Smooth muscle cell (in vitro differentiated cells): ENCODE measurements at regions not wholly inside any gene's neighbourhood (a gene's known extent, or its start where the extent isn't known, plus 50 kb on each side); places are given as distances from the start of the nearest gene placed in this dataset.

Experiments used
- DNase-seq: peaks from one replicate; lab custom pipeline; 2025; ENCODE audit not compliant: unreplicated experiment; lab: John Stamatoyannopoulos, UW
- H2AFZ ChIP-seq: fragments of 200-600 bp; sonication (generic); 2 replicates; pipeline ENCODE4 v1.6.0; 2016; ENCODE audit warnings: antibody characterized with exemption, low read depth, mild to moderate bottlenecking
- H3F3A ChIP-seq: fragments of 200-600 bp; sonication (generic); 2 replicates; pipeline ENCODE4 v1.6.0; 2017; ENCODE audit warnings: antibody characterized with exemption, low read depth
- H3K27ac ChIP-seq: fragments of 200-600 bp; sonication (generic); 2 replicates; pipeline ENCODE4 v1.5.1; 2016; ENCODE audit warnings: low read depth, mild to moderate bottlenecking
- H3K27me3 ChIP-seq: fragments of 200-600 bp; sonication (generic); 2 replicates; pipeline ENCODE4 v1.6.1; 2016; ENCODE audit warnings: low read depth, mild to moderate bottlenecking
- H3K36me3 ChIP-seq: fragments of 200-600 bp; sonication (generic); 2 replicates; pipeline ENCODE4 v1.5.1; 2016; ENCODE audit warnings: low read depth
- H3K4me1 ChIP-seq: fragments of 200-600 bp; sonication (generic); 2 replicates; pipeline ENCODE4 v1.5.1; 2016; ENCODE audit warnings: low read depth
- H3K4me2 ChIP-seq: fragments of 200-600 bp; sonication (generic); 2 replicates; pipeline ENCODE4 v1.6.0; 2016; ENCODE audit warnings: mild to moderate bottlenecking
- H3K4me3 ChIP-seq: fragments of 200-600 bp; sonication (generic); 2 replicates; pipeline ENCODE4 v1.5.1; 2016; ENCODE audit warnings: mild to moderate bottlenecking
- H3K79me2 ChIP-seq: fragments of 200-600 bp; sonication (generic); 2 replicates; pipeline ENCODE4 v1.6.0; 2016; ENCODE audit warnings: low read depth, mild to moderate bottlenecking
- H3K9ac ChIP-seq: fragments of 200-600 bp; sonication (generic); 2 replicates; pipeline ENCODE4 v1.6.0; 2016; ENCODE audit warnings: low read depth
- H3K9me3 ChIP-seq: fragments of 200-600 bp; sonication (generic); replicated peaks from 2 replicates; pipeline ENCODE4 v1.5.1; 2016; ENCODE audit warnings: low read depth
- H4K20me1 ChIP-seq: fragments of 200-600 bp; sonication (generic); 2 replicates; pipeline ENCODE4 v1.6.0; 2016; ENCODE audit warnings: low read depth
- WGBS: methylation state at CpG from one replicate; pipeline ENCODE4 v1.1.7; 2016; ENCODE audit warnings: low lambda C conversion rate; 5-methylcytosine and 5-hydroxymethylcytosine counted together
- TF ChIP-seq, protein P1 (sequence below): fragments of 200-600 bp; sonication (generic); IDR thresholded peaks from 2 replicates; pipeline ENCODE4 v1.5.1; 2017; ENCODE audit warnings: borderline replicate concordance, mild to moderate bottlenecking, antibody characterized with exemption; ENCODE audit not compliant: insufficient read depth, poor library complexity, severe bottlenecking

- Histone ChIP-seq H3F3A (no peaks in the 10 kb centered on the region), H3K27ac (no peak overlapping the region), H3K9ac (no peak overlapping the region), H3K4me1 (no peaks in the 10 kb centered on the region), H3K27me3 (no peaks in the 10 kb centered on the region), H3K4me2 (no peak overlapping the region), H3K79me2 (no peaks in the 10 kb centered on the region), H2AFZ (no peak overlapping the region), H3K36me3 (no peaks in the 10 kb centered on the region), H4K20me1 (no peaks in the 10 kb centered on the region), H3K4me3 (no peak overlapping the region), H3K9me3 (no peaks in the 10 kb centered on the region)
- WGBS = 94% methylated on average over 7 of the region's 7 CpGs
- TF ChIP-seq, protein P1, sequence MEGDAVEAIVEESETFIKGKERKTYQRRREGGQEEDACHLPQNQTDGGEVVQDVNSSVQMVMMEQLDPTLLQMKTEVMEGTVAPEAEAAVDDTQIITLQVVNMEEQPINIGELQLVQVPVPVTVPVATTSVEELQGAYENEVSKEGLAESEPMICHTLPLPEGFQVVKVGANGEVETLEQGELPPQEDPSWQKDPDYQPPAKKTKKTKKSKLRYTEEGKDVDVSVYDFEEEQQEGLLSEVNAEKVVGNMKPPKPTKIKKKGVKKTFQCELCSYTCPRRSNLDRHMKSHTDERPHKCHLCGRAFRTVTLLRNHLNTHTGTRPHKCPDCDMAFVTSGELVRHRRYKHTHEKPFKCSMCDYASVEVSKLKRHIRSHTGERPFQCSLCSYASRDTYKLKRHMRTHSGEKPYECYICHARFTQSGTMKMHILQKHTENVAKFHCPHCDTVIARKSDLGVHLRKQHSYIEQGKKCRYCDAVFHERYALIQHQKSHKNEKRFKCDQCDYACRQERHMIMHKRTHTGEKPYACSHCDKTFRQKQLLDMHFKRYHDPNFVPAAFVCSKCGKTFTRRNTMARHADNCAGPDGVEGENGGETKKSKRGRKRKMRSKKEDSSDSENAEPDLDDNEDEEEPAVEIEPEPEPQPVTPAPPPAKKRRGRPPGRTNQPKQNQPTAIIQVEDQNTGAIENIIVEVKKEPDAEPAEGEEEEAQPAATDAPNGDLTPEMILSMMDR = no peak
- DNase-seq = no peak
Measured at GRCh38 chr4:144582105-144582850, 63.7 kb upstream of the HHIP start.

GRCh38 chr4:144582975-144583374 is 63.0 kb upstream of the HHIP start:
- Histone ChIP-seq H3K79me2 (no peaks in the 10 kb centered on the region), H4K20me1 (no peaks in the 10 kb centered on the region), H3K9me3 (no peaks in the 10 kb centered on the region), H3K4me1 (no peaks in the 10 kb centered on the region), H3K4me3 (no peak overlapping the region), H3K36me3 (no peaks in the 10 kb centered on the region), H3K27me3 (no peaks in the 10 kb centered on the region), H3K27ac (no peak overlapping the region), H3F3A (no peaks in the 10 kb centered on the region), H2AFZ (no peak overlapping the region), H3K9ac (no peak overlapping the region), H3K4me2 (no peak overlapping the region)
- DNase-seq = no peak
- 86% methylated on average over 3 of the region's 3 CpGs for WGBS
- TF ChIP-seq, protein P1 = no peak

GRCh38 chr4:144583658-144584057 is 62.3 kb upstream of the HHIP start:
- H3K79me2 ChIP-seq = no peaks in the 10 kb centered on the region
- no peaks in the 10 kb centered on the region for H3K36me3 ChIP-seq
- DNase-seq = no peak
- H3K4me2 ChIP-seq = no peak overlapping the region
- no peak overlapping the region for H3K4me3 ChIP-seq
- H3K9me3 ChIP-seq = no peaks in the 10 kb centered on the region
- no peak overlapping the region for H3K27ac ChIP-seq
- H3F3A ChIP-seq = no peaks in the 10 kb centered on the region
- TF ChIP-seq, protein P1 = no peak
- no peak overlapping the region for H2AFZ ChIP-seq
- no peak overlapping the region for H3K9ac ChIP-seq
- H3K4me1 ChIP-seq = no peaks in the 10 kb centered on the region
- H4K20me1 ChIP-seq = no peaks in the 10 kb centered on the region
- H3K27me3 ChIP-seq = no peaks in the 10 kb centered on the region

DNA sequence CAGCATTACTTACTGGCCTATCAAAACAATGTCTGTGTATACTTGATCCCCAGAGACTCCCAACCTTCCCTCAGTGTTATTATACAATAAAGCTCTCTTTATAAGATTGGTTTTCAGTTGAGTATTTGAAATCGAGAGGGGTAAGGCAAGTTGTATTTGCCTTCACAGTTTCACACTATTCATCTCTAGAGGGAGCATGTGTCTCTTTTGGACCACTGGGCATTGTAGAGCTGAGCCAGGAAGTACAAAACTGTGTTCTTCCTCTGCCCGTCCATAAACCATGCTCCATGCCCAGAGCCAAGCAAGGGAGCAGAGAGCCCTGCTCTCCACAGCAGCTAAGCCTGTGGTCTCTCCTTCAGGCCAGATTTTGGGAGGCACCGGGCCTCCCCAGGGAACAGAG is 61.5 kb upstream of the HHIP start:
- no peaks in the 10 kb centered on the region for H3K27me3 ChIP-seq
- H3K36me3 ChIP-seq = no peaks in the 10 kb centered on the region
- H3K9me3 ChIP-seq = no peaks in the 10 kb centered on the region
- no peak overlapping the region for H3K4me2 ChIP-seq
- no peaks in the 10 kb centered on the region for H3K4me1 ChIP-seq
- WGBS = 92% methylated on average over 3 of the region's 3 CpGs
- H3F3A ChIP-seq = no peaks in the 10 kb centered on the region
- no peaks in the 10 kb centered on the region for H4K20me1 ChIP-seq
- no peaks in the 10 kb centered on the region for H3K79me2 ChIP-seq
- no peak overlapping the region for H3K9ac ChIP-seq
- DNase-seq = no peak
- no peak overlapping the region for H3K4me3 ChIP-seq
- H3K27ac ChIP-seq = no peak overlapping the region
- TF ChIP-seq, protein P1 = no peak
- no peak overlapping the region for H2AFZ ChIP-seq
